ENCODE measurements at regions not wholly inside any gene's neighbourhood (a gene's known extent, or its start where the extent isn't known, plus 50 kb on each side); places are given as distances from the start of the nearest gene placed in this dataset.
"Not testable (repeated sequence)": the region's sequence is repeated elsewhere in the genome, so short reads cannot be mapped to it uniquely, and the experiment has no call there.

DNA sequence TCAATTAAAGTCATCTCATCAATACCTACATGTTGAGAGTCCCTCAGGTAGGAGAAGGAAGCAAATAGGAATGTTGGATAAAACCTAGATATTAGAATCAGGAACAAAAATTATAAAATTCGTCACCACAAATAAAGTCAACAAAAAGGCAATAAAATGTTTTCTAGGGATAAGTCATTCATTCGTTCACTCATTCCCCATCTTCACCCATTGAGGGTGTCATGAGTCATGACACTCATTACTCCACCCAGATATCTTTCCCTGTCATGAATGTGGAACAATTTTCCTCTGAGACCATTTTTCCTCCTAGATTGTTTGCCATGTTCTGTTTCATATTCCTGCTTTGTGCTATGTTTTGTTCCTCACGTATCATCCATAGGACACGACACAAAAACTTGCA, 50.9 kb upstream of the OLIG3 start:
- DNase-seq, result no peak

DNA sequence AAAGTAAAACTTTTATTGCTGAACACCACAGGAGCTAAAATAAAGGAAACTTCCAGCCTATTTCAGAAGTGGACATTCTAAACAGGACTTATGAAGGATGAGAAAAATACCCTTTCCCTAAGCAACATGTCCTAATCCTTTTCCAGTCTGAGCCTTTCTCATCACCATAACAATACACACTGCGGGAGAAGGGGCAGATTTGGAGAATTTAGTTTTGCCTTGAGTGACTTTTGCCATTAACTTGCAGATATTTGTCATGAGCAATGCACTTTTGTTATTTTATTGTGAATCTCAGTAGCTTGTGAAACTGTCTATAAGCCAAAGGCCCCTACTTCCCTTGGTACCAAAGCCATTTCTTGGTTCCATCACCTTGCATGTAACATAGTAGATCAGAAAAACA, 53.0 kb upstream of the OLIG3 start:
- no peak for DNase-seq

DNA sequence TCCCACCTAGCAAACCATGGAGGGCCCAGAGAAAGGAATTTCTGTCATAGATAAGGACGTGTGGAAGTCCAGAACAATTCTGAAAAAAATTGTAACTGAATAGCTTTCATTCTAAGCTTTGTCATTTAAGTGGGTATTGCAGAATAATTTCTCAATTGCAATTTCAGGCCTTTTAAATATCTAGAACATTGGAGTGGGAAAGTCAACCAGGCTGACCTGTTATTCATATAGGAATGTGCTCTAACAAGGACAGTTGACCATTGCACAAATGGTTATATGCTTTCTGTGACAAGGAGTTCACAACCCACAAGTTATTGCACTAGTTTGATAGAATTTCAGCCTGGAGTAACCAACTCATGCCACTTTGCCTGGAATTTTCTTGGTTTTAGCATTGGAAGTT, 53.4 kb upstream of the OLIG3 start:
- no peak for DNase-seq

DNA sequence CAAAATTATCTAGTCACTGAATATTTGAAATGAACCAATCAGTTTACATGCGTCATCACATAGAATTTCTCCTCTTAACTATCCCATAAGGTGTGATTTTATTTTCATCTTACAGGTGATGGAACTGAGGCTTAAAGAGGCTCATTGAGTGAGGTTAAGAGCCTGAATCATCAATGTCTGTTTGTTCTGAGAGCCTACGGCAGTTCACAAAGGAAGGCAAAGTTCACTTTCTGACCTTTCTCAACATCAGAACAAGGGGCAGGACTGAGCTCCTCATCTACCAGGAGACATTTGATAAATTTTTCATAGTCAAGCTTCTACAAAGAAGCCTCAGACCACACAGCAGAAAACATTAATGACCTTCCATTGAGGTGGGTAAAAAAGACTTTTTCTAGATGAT, 54.9 kb upstream of the OLIG3 start:
- DNase-seq, result no peak

DNA sequence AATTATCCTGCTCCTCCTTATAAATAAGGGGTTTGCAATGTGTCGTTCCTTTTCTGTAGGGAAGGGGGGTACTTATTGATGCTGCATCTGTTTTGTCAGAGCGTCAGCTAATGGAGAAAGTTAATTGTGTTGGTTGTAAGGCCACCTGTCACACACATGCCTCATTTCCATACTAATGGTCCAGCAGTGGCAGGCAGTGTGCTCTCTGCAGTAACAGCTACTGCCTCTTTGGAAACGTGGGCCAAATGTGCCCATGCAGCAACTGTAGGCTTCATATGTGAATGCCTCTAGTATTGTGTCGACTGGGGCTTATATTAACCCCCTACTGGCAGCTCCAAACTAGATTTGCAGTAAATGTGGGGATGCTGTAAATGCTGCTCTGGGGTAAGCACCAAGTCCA, 56.3 kb upstream of the OLIG3 start:
- DNase-seq, result peak in 1 of 2 experiments; percentile 1

DNA sequence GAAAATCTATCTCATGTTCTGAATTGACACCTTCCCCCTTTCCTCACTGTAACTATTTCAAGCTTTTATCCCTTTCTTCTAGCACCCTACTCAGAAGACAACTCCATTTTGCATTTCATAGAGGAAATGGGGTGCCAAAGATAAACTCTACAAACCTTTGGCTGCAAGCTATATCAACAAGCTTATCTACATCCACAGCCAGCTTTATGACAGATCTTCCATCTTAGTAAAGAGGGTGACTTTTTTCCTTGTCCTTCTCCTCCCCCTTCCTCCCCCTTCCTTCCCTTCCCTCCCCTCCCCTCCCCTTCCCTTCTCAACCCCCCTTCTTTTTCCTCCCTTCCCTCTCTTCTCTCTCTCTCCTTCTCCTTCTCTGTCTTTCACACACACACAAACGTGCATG, 58.0 kb upstream of the OLIG3 start:
- DNase-seq, result no peak

DNA sequence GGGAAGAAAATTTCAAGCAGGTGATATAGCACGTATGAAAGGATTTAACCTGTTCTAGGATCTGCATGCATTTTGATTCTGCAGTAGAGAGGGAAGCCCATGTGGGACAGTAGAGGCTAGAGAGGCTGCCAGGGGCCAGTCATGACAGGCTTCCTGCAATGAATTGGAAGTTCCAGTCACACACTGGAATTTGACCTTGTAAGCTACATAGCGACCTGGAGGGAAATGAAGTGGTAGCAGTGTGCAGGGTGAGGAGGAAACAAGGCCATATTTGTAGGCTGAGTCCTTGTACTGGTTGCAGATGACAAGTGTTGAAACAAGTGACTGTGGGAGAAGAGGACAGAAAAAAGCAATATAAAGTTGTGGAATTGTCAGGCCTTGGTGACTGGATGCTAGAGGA, 58.6 kb upstream of the OLIG3 start:
- no peak for DNase-seq

DNA sequence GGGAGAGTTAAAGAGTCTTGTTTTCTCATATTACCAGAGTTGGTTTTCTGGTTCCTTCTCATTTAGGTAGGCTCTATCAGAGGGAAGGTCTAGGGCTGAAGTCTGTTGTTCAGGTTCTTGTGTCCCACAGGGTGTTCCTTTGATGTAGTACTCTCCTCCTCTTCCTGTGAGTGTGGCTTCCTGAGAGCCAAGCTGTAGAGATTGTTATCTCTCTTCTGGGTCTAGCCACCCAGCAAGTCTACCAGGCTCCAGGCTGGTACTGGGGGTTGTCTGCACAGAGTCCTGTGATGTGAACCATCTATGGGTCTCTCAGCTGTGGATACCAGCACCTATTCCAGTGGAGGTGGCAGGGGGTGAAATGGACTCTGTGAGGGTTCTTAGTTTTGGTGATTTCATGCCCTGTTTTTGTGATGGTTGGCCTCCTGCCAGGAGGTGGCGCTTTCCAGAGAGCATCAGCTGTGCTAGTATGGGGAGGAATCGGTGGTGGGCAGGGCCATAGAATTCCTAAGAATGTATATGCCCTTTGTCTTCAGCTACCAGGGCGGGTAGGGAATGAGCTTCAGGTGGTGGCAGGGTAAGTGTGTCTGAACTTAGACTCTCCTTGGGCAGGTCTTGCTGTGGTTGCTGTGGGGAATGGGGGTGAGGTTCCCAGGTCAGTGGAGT, 65.5 kb upstream of the OLIG3 start:
- DNase-seq, result not testable (repeated sequence)

DNA sequence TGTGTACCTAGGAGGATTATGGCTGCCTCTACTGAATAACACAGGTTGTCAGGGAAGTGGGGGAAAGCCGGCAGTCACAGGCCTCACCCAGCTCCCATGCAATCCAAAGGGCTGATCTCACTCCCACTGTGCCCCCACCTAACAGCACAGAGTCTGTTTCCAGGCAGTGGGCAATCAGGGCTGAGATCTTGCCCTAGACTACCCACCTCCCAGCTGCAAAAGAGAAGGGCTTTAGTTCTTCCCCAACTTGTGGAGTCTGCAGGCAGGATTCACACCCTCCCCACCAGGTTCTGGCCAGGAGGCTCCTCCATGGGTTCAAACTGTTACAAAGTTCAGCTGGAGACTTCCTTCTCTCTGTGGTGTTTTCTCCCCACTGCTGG, 66.0 kb upstream of the OLIG3 start:
- DNase-seq, result no peak

DNA sequence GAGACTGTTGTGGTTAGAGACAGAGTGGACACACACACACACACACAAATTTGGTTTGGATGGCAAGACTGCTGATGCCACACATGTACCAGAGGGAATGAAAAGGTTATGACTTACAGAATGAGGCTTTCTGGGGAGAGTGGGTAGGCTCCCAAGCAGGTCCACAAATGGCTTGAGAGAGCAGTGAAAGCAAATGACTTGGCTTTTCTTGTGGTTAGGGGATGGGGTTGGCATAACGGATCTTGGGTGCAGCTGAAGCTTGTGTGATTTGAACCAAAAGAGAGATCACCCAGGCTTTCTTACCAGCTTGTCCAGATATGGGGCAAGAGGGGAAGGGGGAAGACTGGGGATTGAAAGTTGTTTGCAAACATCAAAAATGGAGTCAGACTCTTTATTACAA, 73.9 kb upstream of the OLIG3 start:
- no peak for DNase-seq

DNA sequence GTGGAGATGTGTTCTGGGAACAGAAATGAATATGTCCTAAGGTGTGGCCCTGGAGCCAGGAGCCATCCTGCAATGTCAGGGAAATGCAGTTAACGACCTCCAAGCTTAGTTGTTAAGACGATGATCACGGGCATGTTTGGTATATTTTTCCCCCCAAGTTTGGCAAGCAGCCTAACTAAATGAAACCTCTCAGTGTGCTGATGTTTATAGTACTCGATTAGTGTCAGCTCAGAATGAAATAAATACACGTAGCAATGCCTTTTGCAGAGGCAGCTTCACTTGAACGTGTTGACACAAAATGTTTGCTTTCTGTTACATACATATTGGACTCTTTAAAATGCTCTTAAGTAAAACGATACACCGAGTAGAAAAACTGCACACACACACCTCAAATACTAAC, 76.2 kb upstream of the OLIG3 start:
- DNase-seq, result no peak

DNA sequence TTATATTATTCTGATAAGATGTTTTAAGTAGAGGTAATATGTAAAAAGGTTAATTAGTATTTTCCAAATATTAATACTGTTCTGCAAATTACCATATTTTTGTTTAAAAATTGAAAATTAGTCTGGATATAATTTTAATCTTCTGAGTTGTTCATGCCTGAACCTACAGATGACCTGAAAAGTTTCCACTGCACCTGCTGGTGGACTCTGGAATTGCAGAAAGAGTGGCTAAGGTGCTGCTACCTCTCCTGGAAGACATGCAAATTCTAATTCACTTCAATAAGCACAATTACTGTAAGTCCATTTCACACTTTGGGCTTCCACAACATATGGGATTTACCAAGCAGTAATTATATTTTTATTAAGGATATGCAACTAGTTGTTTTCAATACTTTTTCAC, 77.7 kb upstream of the OLIG3 start:
- peak in 1 of 2 experiments; percentile 7 for DNase-seq

DNA sequence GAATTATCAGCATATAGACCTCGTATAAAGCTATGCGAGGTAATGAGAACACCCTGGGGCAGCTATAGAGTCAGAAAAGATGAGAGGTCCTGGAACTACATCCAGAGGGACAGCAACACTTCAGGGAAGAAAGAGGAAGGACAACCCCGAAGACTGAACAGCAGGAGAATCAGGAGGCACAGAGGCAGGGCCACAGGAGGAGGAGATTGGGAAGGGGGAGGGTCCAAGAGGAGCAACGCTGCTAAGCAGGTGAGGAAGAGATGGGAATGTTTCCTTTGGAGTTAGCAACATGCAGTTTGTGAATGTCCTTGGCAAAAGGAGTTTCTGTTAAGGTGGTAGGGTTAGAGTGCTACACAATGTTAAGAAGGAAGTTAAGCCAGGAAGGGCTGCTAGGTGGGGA, 79.5 kb upstream of the OLIG3 start:
- no peak for DNase-seq

DNA sequence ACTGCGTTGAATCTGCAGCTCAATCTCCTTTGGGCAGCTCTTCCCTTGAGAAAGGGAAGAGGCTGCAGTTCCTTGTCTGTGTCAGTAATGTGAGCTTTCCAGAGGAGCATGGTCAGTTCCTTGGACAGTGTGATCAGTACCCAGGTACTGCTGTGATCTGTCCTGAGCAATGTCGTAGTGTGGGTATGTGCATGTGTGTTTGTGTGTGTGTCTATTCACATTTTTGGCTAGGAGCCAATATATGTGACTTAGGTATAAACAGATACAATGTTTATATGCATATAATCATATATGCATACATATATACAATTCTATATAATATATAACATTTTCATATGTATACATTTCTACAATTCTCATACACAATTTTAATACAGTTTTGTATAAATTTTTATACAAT, 85.4 kb upstream of the OLIG3 start:
- DNase-seq, result no peak

DNA sequence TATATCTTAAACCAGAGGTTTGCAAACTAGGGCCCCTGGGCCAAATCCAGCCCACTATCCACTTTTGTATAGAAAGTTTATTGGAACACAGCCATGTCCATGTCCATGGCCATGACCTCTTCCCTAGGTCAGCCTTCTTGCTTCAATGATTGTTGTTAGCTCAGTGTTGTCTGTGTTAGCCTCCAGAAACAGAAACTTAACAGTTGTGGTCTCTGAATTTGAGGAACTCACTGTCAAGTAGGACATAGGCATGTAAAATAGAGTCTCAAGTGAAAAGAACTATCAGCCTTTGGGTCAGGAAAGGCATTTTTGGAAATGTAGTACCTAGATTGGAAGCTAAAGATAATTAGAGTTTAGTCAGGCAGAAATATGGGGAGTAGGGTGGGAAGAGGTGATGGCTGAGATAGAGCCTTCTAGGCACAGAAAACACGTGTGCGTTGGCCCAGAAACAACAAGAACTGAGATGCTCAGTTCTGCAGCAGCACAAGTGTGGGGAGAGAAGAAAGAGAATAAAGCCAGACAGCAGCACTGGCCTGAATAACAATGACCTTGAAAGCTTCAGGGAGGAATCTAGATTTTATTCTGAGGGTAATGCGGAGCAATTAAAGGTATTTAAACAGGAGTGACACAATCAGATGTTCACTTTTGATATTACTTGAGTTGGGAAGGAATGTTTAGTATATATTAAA, 87.0 kb upstream of the OLIG3 start:
- DNase-seq, result no peak

DNA sequence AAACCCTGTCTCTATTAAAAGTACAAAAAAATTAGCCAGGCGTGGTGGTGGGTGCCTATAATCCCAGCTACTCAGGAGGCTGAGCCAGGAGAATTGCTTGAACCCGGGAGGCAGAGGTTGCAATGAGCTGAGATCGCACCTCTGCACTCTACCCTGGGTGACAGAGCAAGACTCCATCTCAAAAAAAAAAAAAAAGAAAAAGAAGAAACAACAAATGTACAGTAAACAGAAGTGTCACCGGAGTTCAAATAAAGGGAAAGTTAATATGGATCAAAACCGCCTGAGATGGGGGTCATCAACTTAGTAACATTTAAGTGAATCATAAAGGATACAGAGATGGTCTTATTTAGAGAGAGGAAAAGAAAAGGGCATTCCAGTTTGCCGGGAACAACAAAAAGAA, 89.3 kb upstream of the OLIG3 start:
- DNase-seq, result not testable (repeated sequence)

DNA sequence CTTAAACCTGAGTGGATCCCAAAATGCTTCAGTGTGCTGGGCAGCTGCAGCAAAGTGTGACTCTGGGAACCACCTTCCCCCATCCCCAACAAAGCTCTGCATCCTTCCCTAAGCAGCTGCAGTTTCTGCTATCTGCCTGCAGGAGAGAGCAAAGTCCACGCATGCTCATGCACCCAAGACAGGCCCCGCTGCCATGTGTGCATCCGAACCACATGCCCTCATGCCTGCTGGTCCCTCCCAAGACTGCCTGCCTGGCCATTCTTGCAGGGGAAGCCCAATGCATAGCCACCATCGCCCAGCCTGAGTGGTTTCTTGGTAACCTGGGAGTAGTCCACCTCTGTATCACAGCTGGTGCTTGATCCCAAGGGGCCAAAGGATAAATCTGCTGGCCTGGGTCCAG, 94.3 kb upstream of the OLIG3 start:
- DNase-seq, result no peak

DNA sequence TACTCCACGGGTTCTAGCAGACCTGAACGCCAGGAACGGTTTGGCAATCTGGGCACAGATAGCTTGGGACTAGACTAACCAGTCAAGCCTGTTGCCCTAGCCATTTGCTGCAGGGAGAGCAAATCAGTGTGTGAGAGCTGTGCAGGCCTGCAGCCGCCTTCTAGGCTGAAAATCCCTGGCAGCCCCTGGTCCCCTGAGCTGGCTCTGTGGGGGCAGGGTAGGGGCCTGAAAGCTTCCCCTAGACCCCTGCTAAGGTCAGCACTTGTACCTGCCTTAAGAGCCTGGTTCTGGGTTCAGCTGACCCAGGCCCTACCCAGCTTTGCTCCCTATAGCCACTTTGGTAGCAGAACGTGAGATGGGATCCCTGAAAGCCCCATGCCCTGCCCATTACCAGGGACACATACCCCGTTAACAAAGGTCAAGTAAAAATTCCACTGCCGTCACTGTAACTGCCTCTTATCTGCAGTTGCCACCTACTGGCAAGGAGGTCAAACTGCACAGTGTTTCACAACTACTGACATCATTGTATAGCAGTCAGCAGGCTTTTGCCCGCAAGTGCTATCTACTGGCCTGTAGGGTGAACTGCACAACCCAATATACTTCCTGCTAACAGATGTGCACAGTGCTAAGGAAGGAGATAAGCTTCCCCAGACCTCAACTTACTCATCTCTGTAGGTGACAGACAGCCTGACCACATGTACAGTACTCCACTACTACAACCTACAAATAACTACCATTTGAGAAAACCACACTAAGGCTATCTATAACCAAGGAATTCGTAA, 95.1 kb upstream of the OLIG3 start:
- DNase-seq, result peak in 1 of 2 experiments; percentile 42

DNA sequence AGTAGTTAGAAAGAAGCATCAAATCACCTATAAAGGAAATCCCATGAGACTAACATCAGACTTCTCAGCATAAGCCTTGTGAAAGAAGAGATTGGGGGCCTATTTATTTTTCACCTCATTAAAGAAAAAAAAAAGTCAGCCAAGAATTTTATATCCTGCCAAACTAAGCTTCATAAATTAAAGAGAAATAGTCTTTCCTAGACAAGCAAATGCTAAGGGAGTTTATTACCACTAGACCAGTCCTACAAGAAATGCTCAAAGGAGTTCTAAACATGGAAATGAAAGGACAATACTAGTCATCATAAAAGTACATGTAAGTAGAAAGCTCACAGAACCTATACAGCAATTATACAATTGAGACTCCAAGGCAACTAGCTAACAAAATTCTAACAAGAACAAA, 96.5 kb upstream of the OLIG3 start:
- DNase-seq, result no peak

DNA sequence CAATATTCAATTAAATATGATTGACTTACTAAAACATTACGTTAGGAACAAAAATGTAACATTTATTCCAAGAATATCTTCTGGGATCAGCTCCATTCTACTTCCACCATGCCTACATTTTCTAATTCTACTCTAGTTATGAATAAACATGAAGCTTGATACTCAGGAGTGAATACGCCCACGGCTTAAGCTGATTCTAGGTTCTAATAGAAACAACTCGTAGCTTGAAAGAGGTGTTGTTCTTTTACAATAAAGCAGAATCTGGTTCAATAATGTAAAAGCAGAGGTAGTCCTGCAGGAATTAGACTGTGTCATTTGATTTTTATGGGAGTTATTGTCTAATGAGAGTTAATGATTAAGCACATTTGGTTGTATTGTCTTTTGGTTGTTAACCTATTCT, 107.3 kb upstream of the OLIG3 start:
- no peak for DNase-seq

DNA sequence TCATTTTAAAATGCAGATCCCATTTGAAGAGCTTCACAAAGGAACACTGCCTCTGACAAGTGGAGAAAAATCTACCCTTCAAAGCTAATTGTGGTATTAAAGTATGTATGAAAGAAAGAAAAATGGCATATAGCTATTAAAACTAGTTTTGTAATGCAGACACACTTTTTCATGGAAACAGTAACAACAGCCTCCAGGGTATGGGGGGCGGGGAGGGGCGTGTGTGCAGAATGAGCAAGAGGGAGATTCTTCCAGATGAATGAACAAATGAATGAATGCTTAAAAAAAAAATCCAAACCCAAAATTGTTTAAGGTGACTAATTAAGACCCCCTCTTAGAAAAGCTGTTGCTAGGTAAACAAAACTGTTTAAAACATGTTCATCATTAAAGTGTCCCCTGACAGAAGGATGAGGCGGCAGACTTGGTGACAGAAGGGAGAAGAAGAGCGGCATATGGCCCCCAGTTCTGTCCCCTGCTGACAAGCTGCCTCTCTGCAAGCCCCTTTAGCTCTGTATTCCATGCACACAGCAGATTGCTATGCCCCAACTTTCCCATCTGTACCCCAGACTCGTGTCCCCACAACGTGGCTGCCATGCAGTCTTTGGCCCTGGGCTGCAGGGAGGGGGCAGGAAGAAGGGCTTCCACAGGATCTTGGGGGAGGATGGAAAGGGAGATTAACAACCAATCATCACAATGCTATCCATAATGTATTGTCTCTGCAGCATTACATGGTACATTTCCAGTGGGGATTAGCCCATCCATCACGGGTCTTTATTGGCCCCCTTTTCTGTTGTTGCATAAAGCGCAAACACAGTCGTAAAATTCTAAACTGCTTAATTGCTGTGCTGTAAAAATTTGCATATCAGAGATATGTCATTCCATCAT, 108.4 kb upstream of the OLIG3 start:
- DNase-seq, result peak in 1 of 2 experiments; percentile 3

DNA sequence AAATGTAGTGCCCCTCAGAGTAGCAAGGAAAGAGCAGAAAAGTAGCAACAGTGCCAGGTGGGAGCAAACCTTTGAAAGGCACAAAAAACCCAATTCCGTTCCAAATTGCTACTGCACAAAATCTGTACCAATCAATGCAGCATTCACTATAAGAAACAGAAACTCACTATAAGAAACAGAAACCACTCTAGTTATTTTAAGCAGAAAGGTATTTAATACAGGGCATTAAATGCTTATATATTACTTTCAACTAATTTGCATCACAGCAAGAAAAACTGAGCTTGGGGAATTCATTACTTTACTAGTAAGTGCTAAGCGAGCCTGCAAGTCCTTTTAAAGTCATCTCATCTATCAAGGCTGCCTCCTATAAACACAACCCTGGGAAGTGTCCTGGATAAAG, 116.5 kb upstream of the OLIG3 start:
- DNase-seq, result no peak

DNA sequence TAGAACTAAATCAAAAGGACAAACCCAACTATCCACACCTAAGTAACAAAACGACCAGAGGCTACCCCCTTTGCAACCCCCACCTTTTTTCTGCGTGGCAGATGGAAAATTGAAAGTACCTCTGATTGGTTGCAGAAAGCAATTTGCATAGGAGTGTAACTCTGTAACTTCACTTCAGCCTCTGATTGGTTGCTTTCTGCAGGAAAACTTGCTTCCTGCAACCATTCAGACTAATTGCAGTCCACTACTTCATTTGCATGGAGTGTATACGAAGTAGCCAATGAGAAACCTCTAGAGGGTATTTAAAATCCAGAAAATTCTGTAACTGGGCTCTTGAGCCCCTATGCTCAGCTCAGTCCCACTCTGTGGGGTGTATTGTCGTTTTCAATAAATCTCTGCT, 129.1 kb upstream of the OLIG3 start:
- DNase-seq, result no peak
